ENCODE measurements at regions not wholly inside any gene's neighbourhood (a gene's known extent, or its start where the extent isn't known, plus 50 kb on each side); places are given as distances from the start of the nearest gene placed in this dataset.

- no peak for DNase-seq
Observed at GRCh38 chr4:179751669-179752068, 2309.4 kb upstream of the AGA start.

- no peak for DNase-seq
Observed at GRCh38 chr4:179755322-179755721, 2313.1 kb upstream of the AGA start.

- DNase-seq: no peak
Observed at GRCh38 chr4:179757641-179758040, 2315.4 kb upstream of the AGA start.

- no peak for DNase-seq
Observed at GRCh38 chr4:179762840-179763239, 2320.6 kb upstream of the AGA start.

- DNase-seq: no peak
Observed at GRCh38 chr4:179766938-179767337, 2324.7 kb upstream of the AGA start.

- no peak for DNase-seq
Observed at GRCh38 chr4:179768996-179769395, 2326.8 kb upstream of the AGA start.

GRCh38 chr4:179797738-179798137, 2355.5 kb upstream of the AGA start:
- DNase-seq: no peak

- no peak for DNase-seq
Observed at GRCh38 chr4:179803857-179804256, 2361.6 kb upstream of the AGA start.

- DNase-seq: no peak
Observed at GRCh38 chr4:179804440-179804839, 2362.2 kb upstream of the AGA start.

GRCh38 chr4:179817317-179817716, 2375.1 kb upstream of the AGA start:
- DNase-seq: no peak

GRCh38 chr4:179823342-179823741, 2381.1 kb upstream of the AGA start:
- no peak for DNase-seq

- DNase-seq: no peak
Observed at GRCh38 chr4:179831274-179831673, 2389.0 kb upstream of the AGA start.

GRCh38 chr4:179836179-179837075, 2394.2 kb upstream of the AGA start:
- no peak for DNase-seq

GRCh38 chr4:179843370-179843769, 2399.8 kb upstream of the TENM3 start:
- DNase-seq: no peak

GRCh38 chr4:179855469-179855868, 2387.7 kb upstream of the TENM3 start:
- DNase-seq: no peak

- no peak for DNase-seq
Observed at GRCh38 chr4:179858221-179858620, 2385.0 kb upstream of the TENM3 start.

GRCh38 chr4:179867300-179867878, 2375.8 kb upstream of the TENM3 start:
- DNase-seq: peak; percentile 0

GRCh38 chr4:179871726-179872125, 2371.5 kb upstream of the TENM3 start:
- DNase-seq: no peak

GRCh38 chr4:179872755-179873154, 2370.4 kb upstream of the TENM3 start:
- no peak for DNase-seq

GRCh38 chr4:179880756-179881155, 2362.4 kb upstream of the TENM3 start:
- DNase-seq: no peak

GRCh38 chr4:179894066-179894778, 2349.0 kb upstream of the TENM3 start:
- no peak for DNase-seq

GRCh38 chr4:179919587-179919986, 2323.6 kb upstream of the TENM3 start:
- no peak for DNase-seq

- DNase-seq: no peak
Observed at GRCh38 chr4:179927473-179927872, 2315.7 kb upstream of the TENM3 start.

GRCh38 chr4:179941911-179942310, 2301.3 kb upstream of the TENM3 start:
- no peak for DNase-seq

Data from stimulated activated CD4-positive, alpha-beta T cell treated with anti-CD3 and anti-CD28 coated beads, Interleukin-12 subunit alpha, Interleukin-12 subunit beta, amount 100 ng/mL, for 4 hours (primary cell).